Brain microvascular endothelial cell (primary cell): ENCODE measurements at regions not wholly inside any gene's neighbourhood (a gene's known extent, or its start where the extent isn't known, plus 50 kb on each side); places are given as distances from the start of the nearest gene placed in this dataset.

Source experiments
- DNase-seq: peaks from one replicate; pipeline ENCODE4 v3.0.0-alpha.2; 2020
- H3K27ac ChIP-seq: fragments of 250-450 bp; sonication (Bioruptor Pico); 2 replicates; pipeline ENCODE4 v1.5.1; 2020; ENCODE audit warnings: mild to moderate bottlenecking, moderate library complexity
- H3K27me3 ChIP-seq: fragments of 250-450 bp; sonication (Bioruptor Pico); replicated peaks from 2 replicates; pipeline ENCODE4 v1.5.1; 2020; ENCODE audit warnings: mild to moderate bottlenecking
- H3K36me3 ChIP-seq: fragments of 250-450 bp; sonication (Bioruptor Pico); replicated peaks from 2 replicates; pipeline ENCODE4 v1.5.1; 2020; ENCODE audit warnings: mild to moderate bottlenecking
- H3K4me3 ChIP-seq: 2 replicates; pipeline ENCODE4 v1.5.1; 2011; ENCODE audit warnings: low read depth, mild to moderate bottlenecking, control low read depth, low read length, moderate library complexity
- in situ Hi-C: cut with HindIII; loops from 2 replicates; pipeline ENCODE4 v1.10.0; 2017; ENCODE audit warnings: low sequenced_read_pairs, low pct_ligation_motif_present
- TF ChIP-seq, protein P1 (sequence below): IDR thresholded peaks from 2 replicates; pipeline ENCODE4 v1.5.1; 2011; ENCODE audit warnings: low read depth, mild to moderate bottlenecking, moderate library complexity, low read length, control low read depth, inconsistent platforms; ENCODE audit errors: missing control alignments

DNA sequence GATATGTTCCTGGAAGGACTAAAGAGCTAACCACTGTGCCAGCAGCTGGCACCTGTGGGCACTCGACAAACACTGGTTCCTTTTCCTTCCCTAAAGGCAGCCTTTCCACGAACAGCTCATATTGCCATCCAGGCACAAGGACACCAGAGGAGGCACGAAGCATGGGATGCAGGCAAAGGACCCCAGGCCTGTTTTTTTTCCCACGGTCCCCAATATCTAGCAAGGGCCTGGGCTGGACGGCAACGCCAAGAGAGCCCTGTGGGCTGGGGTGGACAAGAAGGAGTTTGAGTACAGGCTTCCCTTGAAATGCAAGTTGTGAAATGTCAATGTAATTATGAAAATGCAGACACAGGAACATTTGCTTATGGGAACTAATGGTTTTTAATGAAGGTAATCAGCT, 135.9 kb downstream of the CYP26B1 start:
- in situ Hi-C loops: no loop called here
- Histone ChIP-seq H3K36me3 (no peaks in the 10 kb centered on the region), H3K27me3 (no peaks in the 10 kb centered on the region), H3K27ac (no peak overlapping the region), H3K4me3 (no peak overlapping the region)
- TF ChIP-seq, protein P1, sequence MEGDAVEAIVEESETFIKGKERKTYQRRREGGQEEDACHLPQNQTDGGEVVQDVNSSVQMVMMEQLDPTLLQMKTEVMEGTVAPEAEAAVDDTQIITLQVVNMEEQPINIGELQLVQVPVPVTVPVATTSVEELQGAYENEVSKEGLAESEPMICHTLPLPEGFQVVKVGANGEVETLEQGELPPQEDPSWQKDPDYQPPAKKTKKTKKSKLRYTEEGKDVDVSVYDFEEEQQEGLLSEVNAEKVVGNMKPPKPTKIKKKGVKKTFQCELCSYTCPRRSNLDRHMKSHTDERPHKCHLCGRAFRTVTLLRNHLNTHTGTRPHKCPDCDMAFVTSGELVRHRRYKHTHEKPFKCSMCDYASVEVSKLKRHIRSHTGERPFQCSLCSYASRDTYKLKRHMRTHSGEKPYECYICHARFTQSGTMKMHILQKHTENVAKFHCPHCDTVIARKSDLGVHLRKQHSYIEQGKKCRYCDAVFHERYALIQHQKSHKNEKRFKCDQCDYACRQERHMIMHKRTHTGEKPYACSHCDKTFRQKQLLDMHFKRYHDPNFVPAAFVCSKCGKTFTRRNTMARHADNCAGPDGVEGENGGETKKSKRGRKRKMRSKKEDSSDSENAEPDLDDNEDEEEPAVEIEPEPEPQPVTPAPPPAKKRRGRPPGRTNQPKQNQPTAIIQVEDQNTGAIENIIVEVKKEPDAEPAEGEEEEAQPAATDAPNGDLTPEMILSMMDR: no peak
- DNase-seq: no peak

- DNase-seq: no peak
- Histone ChIP-seq H3K27me3 (no peaks in the 10 kb centered on the region), H3K4me3 (no peak overlapping the region), H3K27ac (no peak overlapping the region), H3K36me3 (no peaks in the 10 kb centered on the region)
- in situ Hi-C loops: no loop called here
- TF ChIP-seq, protein P1: no peak
Measured at GRCh38 chr2:72011370-72011689, 136.3 kb downstream of the CYP26B1 start.

DNA sequence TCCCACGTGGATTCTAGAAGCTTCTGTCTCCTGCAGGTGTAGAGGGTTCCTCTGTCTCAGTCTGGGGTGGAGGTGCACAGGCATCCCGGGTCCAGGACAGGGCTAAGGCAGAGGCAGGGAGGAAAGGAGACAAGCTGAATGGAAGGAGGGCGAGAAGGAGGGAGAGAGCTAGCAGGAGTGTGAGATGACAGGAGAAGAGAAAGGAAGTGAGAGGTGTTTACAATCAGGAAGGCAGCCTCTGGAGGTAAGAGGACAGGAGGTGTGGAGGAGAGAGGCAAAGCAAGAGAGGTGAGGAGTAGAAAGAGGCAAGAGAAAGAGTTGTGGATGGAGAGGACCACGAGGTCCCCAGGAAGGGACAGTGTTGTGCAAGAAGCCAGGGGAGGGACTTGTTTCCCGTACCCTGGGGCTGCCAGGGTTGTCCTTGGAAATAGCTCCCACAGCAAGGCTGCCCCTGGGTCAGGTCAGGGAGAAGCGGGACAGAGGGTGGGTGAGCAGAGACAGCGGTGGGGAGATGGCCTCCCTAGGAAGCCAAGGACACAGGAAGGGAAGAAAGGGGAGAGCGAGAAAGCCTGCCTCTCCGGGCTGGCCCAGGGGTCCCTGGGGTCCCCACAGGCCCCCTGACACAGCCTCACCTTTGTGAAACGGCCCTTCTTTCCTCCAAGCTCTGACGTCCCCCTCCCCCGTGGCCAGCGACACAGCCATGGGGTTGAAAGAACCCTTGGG, 136.9 kb downstream of the CYP26B1 start:
- DNase-seq: no peak
- in situ Hi-C loops: no loop called here
- Histone ChIP-seq H3K27ac (no peak overlapping the region), H3K4me3 (no peak overlapping the region), H3K27me3 (no peaks in the 10 kb centered on the region), H3K36me3 (no peaks in the 10 kb centered on the region)
- TF ChIP-seq, protein P1: no peak

GRCh38 chr2:72008608-72009007, 139.1 kb downstream of the CYP26B1 start:
- TF ChIP-seq, protein P1: no peak
- H3K36me3 ChIP-seq: no peaks in the 10 kb centered on the region
- no peak overlapping the region for H3K27ac ChIP-seq
- in situ Hi-C loops: no loop called here
- no peak overlapping the region for H3K4me3 ChIP-seq
- no peaks in the 10 kb centered on the region for H3K27me3 ChIP-seq
- DNase-seq: no peak

- no peak for DNase-seq
- H3K36me3 ChIP-seq: no peaks in the 10 kb centered on the region
- in situ Hi-C loops: no loop called here
- TF ChIP-seq, protein P1: no peak
- H3K4me3 ChIP-seq: no peak overlapping the region
- no peaks in the 10 kb centered on the region for H3K27me3 ChIP-seq
- no peak overlapping the region for H3K27ac ChIP-seq
Measured at GRCh38 chr2:72007402-72007801, 140.3 kb downstream of the CYP26B1 start.

DNA sequence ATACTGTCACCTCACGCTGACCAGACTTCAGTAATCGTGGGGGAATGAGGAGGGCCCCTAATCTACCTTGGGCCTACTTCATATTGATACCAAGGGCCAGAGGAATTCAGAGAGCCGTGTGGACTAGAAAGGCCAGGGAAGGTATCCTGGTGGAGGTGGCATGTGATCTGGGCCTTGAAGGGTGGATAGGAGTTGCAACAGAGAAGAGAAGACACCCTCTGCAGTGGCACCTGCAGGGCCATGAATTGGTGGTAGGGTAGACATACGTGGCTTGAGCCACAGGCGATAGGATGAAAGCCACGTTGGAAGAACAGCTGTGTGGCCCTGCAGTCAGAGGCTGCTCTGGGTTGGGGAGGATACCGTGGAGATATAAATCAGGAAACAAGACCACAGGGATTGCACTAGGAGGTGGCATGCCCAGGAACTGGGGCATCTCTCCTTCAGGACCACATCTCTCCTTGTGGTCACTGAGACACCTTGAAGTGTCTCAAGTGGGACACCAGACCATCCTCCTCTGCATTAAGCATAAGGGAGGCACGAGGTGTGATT, 141.4 kb downstream of the CYP26B1 start:
- Histone ChIP-seq H3K4me3 (no peak overlapping the region), H3K27ac (no peak overlapping the region), H3K27me3 (no peaks in the 10 kb centered on the region), H3K36me3 (no peaks in the 10 kb centered on the region)
- TF ChIP-seq, protein P1: no peak
- in situ Hi-C loops: no loop called here
- DNase-seq: no peak
